ENCODE measurements at regions not wholly inside any gene's neighbourhood (a gene's known extent, or its start where the extent isn't known, plus 50 kb on each side); places are given as distances from the start of the nearest gene placed in this dataset.

DNA sequence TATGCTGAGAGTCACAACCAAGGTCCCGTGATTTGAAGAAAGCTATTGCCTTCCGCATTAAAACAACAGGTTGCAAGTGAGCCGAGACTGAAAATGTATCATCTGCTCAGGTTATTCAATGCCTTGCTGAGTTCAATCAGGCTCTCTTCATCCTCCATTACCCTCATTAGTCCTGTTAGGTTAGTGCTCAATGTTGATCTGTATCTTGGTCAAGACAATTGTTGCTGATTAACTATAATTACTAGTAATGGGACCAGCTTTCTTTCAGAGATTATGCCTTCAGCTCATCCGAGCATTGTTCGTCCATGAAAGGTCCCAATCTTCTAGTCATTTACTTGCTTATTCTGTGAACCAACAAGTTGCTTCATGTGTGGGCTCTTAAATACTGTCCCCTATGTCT is 534.6 kb upstream of the FAM241A start:
- no peak for TF ChIP-seq POLR2A (IDR thresholded peaks at IDR 0.05; ENCODE audit: low read length)
- no peak for TF ChIP-seq GATA1 (IDR thresholded peaks at IDR 0.05; ENCODE audit: low read depth, low read length)
- DNase-seq = no peak

DNA sequence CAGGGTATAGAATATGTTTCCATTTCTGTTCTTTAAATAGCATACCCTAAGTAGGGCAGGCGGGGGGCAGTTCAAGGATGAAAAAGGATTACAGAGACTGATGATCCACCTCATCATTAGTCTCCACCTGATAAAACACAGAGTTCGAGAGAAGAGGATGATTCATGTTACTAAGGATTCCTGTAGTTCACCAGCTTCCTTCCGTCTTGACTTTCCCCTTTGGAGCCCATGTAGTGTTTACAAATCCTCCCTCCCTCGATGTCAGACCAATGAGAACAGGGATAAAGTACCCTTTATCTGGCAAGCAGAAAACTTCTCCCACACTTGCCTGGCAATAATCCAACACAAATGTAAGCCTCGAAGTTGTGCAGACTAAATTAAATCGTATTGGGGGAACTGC is 526.3 kb upstream of the FAM241A start:
- no peak for TF ChIP-seq POLR2A (IDR thresholded peaks at IDR 0.05; ENCODE audit: low read length)
- TF ChIP-seq GATA1 (IDR thresholded peaks at IDR 0.05; ENCODE audit: low read depth, low read length) = no peak
- no peak for DNase-seq

DNA sequence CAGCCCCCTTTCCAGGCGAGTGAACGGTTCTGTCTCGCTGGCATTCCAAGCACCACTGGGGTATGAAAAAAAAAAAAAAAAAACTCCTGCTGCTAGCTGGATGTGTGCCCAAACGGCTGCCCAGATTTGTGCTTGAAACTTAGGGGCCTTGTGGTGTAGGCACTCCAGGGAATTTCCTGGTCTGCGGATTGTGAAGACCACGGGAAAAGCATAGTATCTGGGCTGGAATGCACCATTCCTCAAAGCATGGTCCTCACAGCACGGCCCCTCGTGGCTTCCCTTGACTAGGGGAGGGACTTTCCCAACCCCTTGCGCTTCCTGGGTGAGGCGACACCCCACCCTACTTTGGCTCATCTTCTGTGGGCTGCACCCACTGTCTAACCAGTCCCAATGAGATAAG is 516.8 kb upstream of the FAM241A start:
- no peak for TF ChIP-seq POLR2A (IDR thresholded peaks at IDR 0.05; ENCODE audit: low read length)
- TF ChIP-seq GATA1 (IDR thresholded peaks at IDR 0.05; ENCODE audit: low read depth, low read length) = no peak
- no peak for DNase-seq

DNA sequence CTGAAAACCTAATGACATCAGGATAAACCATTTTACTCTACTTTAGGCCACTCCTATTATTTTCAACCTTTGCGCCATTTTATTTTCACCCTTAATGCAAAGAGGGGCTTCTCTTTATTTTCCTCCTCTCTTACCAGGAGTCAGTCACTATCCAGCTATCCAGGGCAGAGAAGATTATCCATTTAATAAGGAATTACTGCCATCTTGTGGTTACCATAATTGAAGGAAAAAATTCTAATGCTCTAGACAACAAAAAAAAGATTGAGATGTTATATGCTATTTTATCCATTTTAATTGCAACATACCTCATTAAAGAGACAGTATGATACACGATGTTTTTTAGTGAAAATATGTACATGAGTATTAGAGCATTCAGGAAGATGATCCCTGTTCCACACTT is 514.5 kb upstream of the FAM241A start:
- DNase-seq = no peak
- TF ChIP-seq GATA1 (IDR thresholded peaks at IDR 0.05; ENCODE audit: low read depth, low read length) = no peak
- TF ChIP-seq POLR2A (IDR thresholded peaks at IDR 0.05; ENCODE audit: low read length) = no peak

DNA sequence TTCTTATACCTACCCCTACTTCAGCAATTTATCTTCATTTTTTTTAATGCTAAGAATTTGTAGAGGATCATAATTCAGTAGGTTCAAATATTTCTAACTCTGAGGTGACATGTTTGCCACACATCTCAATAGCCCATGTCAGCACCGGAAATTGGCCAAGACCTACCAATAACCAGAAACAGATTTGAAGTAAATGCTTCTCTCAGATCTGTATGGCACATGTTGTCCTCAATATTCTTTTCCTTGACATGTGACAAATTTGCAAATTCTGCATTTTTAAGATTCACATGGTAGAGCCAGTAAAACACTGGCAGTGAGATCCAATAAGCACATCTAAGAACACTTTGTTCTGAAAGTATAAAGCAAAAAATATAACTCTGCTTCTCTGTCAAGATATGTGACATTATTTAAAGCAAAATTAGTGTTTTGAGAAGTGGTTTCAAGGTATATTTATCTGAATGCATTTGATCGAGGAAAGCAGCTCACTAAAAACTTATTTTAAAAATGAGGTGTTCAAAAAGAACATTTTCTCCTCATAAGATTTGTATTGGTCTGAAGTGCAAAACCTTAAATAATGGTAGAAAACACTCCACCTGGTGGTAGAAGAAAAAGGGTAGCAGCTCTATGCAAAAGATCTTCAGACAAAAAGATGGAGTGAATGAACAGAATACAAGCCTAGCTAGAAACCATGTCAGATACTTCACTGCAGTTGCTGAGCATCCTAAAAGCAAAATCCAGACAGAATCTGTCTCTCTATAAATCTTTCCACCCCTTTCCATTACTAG is 513.8 kb upstream of the FAM241A start:
- TF ChIP-seq POLR2A (IDR thresholded peaks at IDR 0.05; ENCODE audit: low read length) (no peak), GATA1 (IDR thresholded peaks at IDR 0.05; ENCODE audit: low read depth, low read length) (no peak)
- DNase-seq = no peak

DNA sequence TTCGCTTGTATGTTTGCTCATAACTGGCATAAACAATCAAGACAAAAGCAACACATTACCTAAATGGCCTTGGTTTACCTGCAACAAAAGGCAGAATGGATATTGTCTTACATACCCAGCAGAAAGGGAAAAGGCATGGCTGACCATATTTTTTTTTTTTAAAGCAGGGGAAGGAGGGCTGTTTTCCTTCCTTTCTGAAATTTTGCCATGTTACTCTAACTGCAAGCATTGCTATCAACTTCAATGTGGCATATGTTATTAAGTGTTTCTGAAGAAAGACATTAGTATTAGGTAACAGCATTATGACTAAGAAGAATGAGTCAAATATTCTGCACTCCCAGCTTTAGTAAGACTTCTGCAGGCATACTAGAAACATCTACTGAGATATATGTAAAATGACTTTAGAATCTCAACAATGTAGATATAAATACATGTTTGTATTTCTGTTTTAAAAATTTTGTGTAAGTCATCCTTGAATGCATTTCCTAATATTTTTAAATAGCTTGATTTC is 512.6 kb upstream of the FAM241A start:
- TF ChIP-seq GATA1 (IDR thresholded peaks at IDR 0.05; ENCODE audit: low read depth, low read length) (no peak), POLR2A (IDR thresholded peaks at IDR 0.05; ENCODE audit: low read length) (no peak)
- DNase-seq = no peak

DNA sequence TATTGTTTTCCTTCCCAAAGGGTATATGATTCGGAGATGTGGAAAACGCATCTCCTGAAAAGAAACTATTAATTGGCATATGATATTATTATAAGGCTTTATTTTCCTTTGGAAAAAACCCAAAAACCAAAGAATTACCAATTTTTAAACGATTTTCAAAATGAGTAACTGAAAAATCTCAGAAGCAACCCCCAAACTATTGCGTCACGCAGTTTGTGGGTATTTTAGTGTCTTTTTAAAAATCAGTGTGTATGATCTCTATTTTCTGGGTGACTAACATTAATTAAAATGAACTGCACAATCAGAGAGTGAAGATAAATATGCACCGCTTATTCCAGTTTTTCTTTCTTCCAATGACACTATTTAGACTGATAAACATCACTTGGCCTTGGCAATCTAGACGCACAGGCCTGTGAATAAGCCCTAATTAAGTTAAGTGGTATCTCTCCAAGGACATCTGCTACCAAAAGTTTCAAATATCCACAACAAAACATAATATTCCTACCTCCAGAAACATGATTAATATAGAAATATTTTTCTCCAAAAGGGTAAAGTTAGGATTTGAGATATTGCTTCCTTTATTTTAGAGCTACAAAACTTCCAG is 511.5 kb upstream of the FAM241A start:
- TF ChIP-seq GATA1 (IDR thresholded peaks at IDR 0.05; ENCODE audit: low read depth, low read length) = no peak
- TF ChIP-seq POLR2A (IDR thresholded peaks at IDR 0.05; ENCODE audit: low read length) = no peak
- DNase-seq = no peak

DNA sequence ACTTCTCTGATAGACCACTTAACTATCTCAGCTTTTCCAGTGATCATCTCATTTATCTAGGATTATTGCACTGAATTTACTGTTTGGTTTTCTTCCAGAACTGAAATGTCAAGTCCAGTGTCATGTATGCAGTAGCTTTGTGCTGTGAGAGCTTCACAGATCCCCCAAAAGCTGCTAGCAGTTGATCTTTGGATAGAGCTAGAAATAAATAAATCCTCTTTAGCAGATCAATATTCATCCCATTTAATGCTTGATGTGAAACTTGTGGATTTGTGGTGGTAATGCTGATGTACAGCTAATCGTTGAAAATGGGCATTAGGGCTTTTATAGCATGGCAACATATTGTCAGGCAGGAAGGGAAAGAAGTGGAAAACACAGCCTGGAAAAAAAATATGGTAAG is 509.6 kb upstream of the FAM241A start:
- no peak for TF ChIP-seq GATA1 (IDR thresholded peaks at IDR 0.05; ENCODE audit: low read depth, low read length)
- TF ChIP-seq POLR2A (IDR thresholded peaks at IDR 0.05; ENCODE audit: low read length) = no peak

DNA sequence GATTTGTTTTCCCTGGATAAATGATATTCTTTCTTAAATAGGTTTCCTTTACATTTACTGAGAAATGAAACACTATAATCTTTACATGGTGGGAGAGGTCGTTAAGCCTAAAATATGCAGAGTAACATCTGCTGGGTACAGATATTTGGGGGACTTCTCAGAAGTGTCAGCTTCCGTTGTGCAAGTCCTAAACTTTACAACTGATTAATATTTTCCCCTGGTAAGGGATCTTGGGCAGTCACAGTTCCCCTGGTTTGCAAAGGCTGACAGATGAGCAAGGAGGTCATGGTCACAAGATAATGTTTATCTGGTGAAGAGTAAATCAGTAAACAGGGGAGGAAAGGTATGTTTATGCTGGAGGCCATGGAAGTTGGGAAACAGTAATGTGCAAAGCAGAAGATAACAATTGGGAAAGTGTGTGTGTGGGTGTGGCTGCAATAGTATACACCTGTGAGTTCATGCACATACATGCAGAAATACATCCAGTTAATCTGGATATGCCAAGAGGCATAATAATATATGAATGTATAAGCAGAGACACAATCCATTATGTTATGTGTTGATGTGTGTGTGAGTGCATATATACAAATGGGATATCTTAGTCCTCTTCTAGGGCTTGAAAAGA is 508.2 kb upstream of the FAM241A start:
- TF ChIP-seq GATA1 (IDR thresholded peaks at IDR 0.05; ENCODE audit: low read depth, low read length) (no peak), POLR2A (IDR thresholded peaks at IDR 0.05; ENCODE audit: low read length) (no peak)
- DNase-seq = no peak

More for the DNA sequence above, 509.6 kb upstream of the FAM241A start:
- DNase-seq = no peak

DNA sequence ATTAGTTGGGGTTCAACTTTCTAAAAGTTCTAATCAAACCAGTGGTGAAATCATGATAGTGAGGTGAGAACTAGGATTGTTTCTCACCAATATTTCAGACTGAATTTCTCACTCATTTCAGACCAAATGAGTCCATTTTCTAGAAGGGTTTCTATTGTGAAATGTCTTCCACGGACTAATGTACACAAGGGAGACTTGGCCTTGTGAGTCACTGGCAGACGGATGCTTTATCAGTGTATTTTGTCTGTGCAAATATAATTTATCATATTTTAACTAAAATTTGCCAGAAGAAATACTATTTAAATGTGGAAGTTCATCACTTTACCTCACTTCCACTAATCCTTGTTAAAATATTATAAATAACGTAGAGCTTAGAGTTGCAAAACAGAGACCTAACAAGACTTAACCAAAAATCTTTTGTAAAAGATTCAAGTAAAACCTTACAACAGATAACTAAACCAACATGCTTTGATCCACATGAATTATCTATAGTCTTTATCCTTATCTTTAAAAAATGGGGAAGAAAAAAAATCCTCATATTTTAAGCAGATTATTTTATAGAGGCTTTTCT is 506.0 kb upstream of the FAM241A start:
- DNase-seq = no peak
- TF ChIP-seq POLR2A (IDR thresholded peaks at IDR 0.05; ENCODE audit: low read length) = no peak
- TF ChIP-seq GATA1 (IDR thresholded peaks at IDR 0.05; ENCODE audit: low read depth, low read length) = no peak

DNA sequence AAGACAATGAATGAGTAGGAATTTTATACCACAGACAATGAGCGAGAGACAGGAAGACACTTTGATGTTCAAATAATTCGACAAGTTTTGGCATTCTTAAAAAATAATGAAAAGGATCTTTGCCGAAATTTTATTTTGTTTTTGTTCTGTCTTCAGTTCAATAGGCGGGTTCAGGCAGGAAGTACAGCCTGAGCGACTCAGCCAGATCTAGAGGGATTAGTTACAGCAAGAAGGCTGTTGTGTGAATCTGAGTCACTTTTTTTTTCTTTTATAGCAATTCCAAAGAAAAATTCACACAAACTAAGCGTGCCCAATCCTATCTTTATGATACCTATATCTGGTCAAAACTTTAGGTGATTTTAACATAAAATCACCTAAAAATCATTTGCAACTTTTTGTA is 505.4 kb upstream of the FAM241A start:
- no peak for DNase-seq
- no peak for TF ChIP-seq GATA1 (IDR thresholded peaks at IDR 0.05; ENCODE audit: low read depth, low read length)
- TF ChIP-seq POLR2A (IDR thresholded peaks at IDR 0.05; ENCODE audit: low read length) = no peak

DNA sequence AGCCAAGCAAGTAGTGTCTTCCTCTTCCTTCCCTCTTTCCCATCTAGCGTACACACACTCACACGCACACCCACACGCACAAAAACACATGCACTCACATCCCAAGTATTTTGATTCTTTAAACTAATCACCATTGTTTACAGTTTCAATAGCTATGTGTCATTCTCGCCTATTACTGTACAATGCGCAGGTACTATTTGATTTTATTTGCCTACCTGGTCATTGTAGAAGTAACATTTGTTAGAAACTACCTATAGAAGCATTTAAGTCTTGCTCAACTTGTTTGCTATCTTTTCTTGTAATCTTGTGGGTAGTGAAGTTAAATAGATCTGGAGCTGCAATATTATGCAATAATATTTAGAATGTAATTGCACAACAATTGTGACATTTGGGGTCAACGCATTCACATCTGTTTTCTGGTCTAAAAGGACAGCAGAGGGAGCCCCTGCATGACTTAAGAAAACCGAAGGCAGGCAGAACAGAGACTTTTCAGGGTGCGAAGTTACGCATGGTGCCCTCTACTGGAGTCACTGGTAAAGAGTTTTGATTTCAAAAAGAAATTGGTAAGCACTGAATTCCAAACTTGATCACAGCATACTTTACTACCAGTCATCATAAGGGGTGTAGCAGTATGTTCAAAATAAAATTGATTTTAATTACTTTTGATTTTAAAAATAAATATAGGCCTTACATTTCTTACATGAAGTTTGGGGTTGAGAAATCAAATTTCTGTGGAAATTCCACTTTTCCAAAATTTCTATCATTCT is 503.3 kb upstream of the FAM241A start:
- DNase-seq = peak; percentile 77 to 78
- TF ChIP-seq GATA1 (IDR thresholded peaks at IDR 0.05; ENCODE audit: low read depth, low read length) (no peak), POLR2A (IDR thresholded peaks at IDR 0.05; ENCODE audit: low read length) (no peak)

DNA sequence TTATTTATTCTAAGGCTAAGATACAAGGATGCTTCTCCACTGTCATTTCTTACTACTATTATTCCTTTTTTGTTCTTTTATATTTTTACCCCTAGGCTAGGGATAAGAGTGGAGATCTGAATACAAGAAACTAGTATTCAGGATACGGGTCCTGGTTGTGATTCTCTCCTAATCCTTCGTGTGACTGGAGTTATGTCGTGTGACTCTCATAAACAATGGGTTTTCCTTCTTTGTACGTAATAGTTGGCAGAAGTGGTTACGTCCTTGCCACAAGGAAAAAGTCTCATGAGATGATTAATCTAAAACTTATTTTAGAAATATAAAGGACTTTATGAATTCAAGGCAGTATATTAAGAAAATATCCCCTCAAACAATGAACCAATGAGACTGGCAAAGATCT is 497.2 kb upstream of the FAM241A start:
- TF ChIP-seq POLR2A (IDR thresholded peaks at IDR 0.05; ENCODE audit: low read length) (no peak), GATA1 (IDR thresholded peaks at IDR 0.05; ENCODE audit: low read depth, low read length) (no peak)
- no peak for DNase-seq
